A549 (cell line): ENCODE measurements at regions not wholly inside any gene's neighbourhood (a gene's known extent, or its start where the extent isn't known, plus 50 kb on each side); places are given as distances from the start of the nearest gene placed in this dataset.

Experiments used
- GATA3 ChIP-seq: IDR thresholded peaks from 2 replicates; pipeline ENCODE4 v1.6.1; 2012; ENCODE audit warnings: borderline replicate concordance
- HMGXB4 ChIP-seq: fragments of 250-450 bp; sonication (Bioruptor Pico); IDR thresholded peaks from 2 replicates; pipeline ENCODE4 v1.5.0; 2021; ENCODE audit warnings: mild to moderate bottlenecking, moderate library complexity, borderline replicate concordance
- KDM5A ChIP-seq: fragments of 200-600 bp; sonication (generic); IDR thresholded peaks from 2 replicates; pipeline ENCODE4 v1.6.1; 2016; ENCODE audit warnings: antibody characterized with exemption, mild to moderate bottlenecking

DNA sequence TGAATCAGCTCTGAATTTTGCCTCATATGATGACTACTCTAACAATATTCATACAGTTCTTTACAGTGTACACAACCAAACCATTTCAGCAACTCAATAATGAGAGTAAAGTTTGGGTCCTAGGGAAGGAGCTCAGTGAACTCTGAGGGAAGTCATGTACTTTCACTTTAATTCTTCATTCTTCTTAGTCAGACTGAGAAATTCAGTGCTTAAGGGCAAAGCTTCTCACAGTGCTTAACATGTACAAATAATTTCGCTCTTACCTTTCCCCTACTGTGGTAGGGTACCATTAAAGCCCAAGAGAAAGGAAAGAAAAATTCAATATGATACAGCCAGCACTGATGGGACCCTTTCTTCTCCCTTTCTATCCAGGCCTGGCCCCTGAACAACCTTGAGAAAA is 435.0 kb downstream of the NELL2 start (continued):
- no peak for TF ChIP-seq KDM5A
- no peak for TF ChIP-seq HMGXB4
- TF ChIP-seq GATA3 = no peak
- TF ChIP-seq, all 56 proteins: peak for 0
